ENCODE measurements at regions not wholly inside any gene's neighbourhood (a gene's known extent, or its start where the extent isn't known, plus 50 kb on each side); places are given as distances from the start of the nearest gene placed in this dataset.
A peak's percentile ranks its signal among the peaks of the same experiment; 100 is the strongest.

- TF ChIP-seq, protein P1, sequence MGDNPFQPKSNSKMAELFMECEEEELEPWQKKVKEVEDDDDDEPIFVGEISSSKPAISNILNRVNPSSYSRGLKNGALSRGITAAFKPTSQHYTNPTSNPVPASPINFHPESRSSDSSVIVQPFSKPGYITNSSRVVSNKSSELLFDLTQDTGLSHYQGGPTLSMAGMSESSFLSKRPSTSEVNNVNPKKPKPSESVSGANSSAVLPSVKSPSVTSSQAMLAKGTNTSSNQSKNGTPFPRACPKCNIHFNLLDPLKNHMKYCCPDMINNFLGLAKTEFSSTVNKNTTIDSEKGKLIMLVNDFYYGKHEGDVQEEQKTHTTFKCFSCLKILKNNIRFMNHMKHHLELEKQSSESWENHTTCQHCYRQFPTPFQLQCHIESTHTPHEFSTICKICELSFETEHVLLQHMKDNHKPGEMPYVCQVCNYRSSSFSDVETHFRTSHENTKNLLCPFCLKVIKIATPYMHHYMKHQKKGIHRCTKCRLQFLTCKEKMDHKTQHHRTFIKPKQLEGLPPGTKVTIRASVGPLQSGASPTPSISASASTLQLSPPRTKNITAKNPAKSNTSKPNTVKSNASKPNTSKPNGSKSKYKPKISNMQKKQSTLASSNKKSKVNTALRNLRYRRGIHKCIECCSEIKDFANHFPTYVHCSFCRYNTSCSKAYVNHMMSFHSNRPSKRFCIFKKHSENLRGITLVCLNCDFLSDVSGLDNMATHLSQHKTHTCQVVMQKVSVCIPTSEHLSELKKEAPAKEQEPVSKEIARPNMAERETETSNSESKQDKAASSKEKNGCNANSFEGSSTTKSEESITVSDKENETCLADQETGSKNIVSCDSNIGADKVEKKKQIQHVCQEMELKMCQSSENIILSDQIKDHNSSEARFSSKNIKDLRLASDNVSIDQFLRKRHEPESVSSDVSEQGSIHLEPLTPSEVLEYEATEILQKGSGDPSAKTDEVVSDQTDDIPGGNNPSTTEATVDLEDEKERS (tag by site-specific recombination; IDR thresholded peaks at IDR 0.05): no peak
- TF ChIP-seq ZSCAN30 (tag by site-specific recombination; IDR thresholded peaks at IDR 0.05) (no peak), ZNF223 (tag by site-specific recombination; IDR thresholded peaks at IDR 0.05) (no peak), ZNF555 (tag by site-specific recombination; conservative IDR thresholded peaks at IDR 0.05) (no peak), ZNF174 (tag by site-specific recombination; IDR thresholded peaks at IDR 0.05) (no peak), ZNF792 (tag by site-specific recombination; IDR thresholded peaks at IDR 0.05) (0 out of 2 replicates have a peak, but pooled peaks have one; percentile 10), ZEB2 (tag by site-specific recombination; IDR thresholded peaks at IDR 0.05) (peak; percentile 60), RBAK (tag by site-specific recombination; IDR thresholded peaks at IDR 0.05) (0 out of 2 replicates have a peak, but pooled peaks have one; percentile 30), ZNF416 (tag by site-specific recombination; IDR thresholded peaks at IDR 0.05) (no peak), ZNF747 (tag by site-specific recombination; IDR thresholded peaks at IDR 0.05) (no peak), ZNF623 (tag by site-specific recombination; IDR thresholded peaks at IDR 0.05) (no peak), HOXA7 (CRISPR knock-in tag; IDR thresholded peaks at IDR 0.05; ENCODE audit: borderline replicate concordance) (no peak), ZNF549 (tag by site-specific recombination; IDR thresholded peaks at IDR 0.05) (no peak), ZNF544 (tag by site-specific recombination; IDR thresholded peaks at IDR 0.05) (no peak), ZNF513 (tag by site-specific recombination; IDR thresholded peaks at IDR 0.05) (no peak), ZNF600 (tag by site-specific recombination; IDR thresholded peaks at IDR 0.05) (no peak), ZNF155 (tag by site-specific recombination; IDR thresholded peaks at IDR 0.05) (no peak), ZNF221 (tag by site-specific recombination; IDR thresholded peaks at IDR 0.05; ENCODE audit: borderline replicate concordance) (no peak), ZNF24 (tag by site-specific recombination; IDR thresholded peaks at IDR 0.05) (0 out of 2 replicates have a peak, but pooled peaks have one; percentile 31), ZNF558 (tag by site-specific recombination; IDR thresholded peaks at IDR 0.05) (no peak), ZNF426 (tag by site-specific recombination; IDR thresholded peaks at IDR 0.05) (no peak), ZNF23 (tag by site-specific recombination; IDR thresholded peaks at IDR 0.05; ENCODE audit: borderline replicate concordance) (no peak), ZNF184 (tag by site-specific recombination; IDR thresholded peaks at IDR 0.05) (peak; percentile 1; the same call in 1 of the 2 replicates), ZNF341 (tag by site-specific recombination; IDR thresholded peaks at IDR 0.05; ENCODE audit: low read depth) (no peak), ZSCAN5A (tag by site-specific recombination; IDR thresholded peaks at IDR 0.05) (no peak), ZNF777 (tag by site-specific recombination; IDR thresholded peaks at IDR 0.05; ENCODE audit: borderline replicate concordance) (no peak), ZNF548 (tag by site-specific recombination; IDR thresholded peaks at IDR 0.05) (no peak), MYNN (tag by site-specific recombination; IDR thresholded peaks at IDR 0.05; ENCODE audit: borderline replicate concordance) (no peak), ZNF530 (tag by site-specific recombination; IDR thresholded peaks at IDR 0.05; ENCODE audit: low read depth) (no peak), ZNF48 (tag by site-specific recombination; IDR thresholded peaks at IDR 0.05) (no peak), OSR2 (tag by site-specific recombination; IDR thresholded peaks at IDR 0.05) (peak; percentile 34; the same call in 1 of the 2 replicates), ZNF354C (tag by site-specific recombination; IDR thresholded peaks at IDR 0.05; ENCODE audit: borderline replicate concordance, low read depth) (no peak)
- TF ChIP-seq, protein P2, sequence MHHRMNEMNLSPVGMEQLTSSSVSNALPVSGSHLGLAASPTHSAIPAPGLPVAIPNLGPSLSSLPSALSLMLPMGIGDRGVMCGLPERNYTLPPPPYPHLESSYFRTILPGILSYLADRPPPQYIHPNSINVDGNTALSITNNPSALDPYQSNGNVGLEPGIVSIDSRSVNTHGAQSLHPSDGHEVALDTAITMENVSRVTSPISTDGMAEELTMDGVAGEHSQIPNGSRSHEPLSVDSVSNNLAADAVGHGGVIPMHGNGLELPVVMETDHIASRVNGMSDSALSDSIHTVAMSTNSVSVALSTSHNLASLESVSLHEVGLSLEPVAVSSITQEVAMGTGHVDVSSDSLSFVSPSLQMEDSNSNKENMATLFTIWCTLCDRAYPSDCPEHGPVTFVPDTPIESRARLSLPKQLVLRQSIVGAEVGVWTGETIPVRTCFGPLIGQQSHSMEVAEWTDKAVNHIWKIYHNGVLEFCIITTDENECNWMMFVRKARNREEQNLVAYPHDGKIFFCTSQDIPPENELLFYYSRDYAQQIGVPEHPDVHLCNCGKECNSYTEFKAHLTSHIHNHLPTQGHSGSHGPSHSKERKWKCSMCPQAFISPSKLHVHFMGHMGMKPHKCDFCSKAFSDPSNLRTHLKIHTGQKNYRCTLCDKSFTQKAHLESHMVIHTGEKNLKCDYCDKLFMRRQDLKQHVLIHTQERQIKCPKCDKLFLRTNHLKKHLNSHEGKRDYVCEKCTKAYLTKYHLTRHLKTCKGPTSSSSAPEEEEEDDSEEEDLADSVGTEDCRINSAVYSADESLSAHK (tag by site-specific recombination; IDR thresholded peaks at IDR 0.05): no peak
Measured at GRCh38 chr15:75107908-75108838, 84.8 kb downstream of the PPCDC start (continued).
